ENCODE measurements at regions not wholly inside any gene's neighbourhood (a gene's known extent, or its start where the extent isn't known, plus 50 kb on each side); places are given as distances from the start of the nearest gene placed in this dataset.

GRCh38 chr3:1774597-1774996, 324.1 kb upstream of the CNTN4 start:
- no peak for TF ChIP-seq CTCF (conservative IDR thresholded peaks at IDR 0.05; ENCODE audit: low read depth, low read length)
- TF ChIP-seq EZH2 (IDR thresholded peaks at IDR 0.05; ENCODE audit: borderline replicate concordance, low read depth, low read length, poor library complexity, severe bottlenecking): no peak

All from A673 (cell line).